GM18517 (cell line): ENCODE measurements at regions not wholly inside any gene's neighbourhood (a gene's known extent, or its start where the extent isn't known, plus 50 kb on each side); places are given as distances from the start of the nearest gene placed in this dataset.

Experiments
- ATAC-seq: cut with Tn5 transposase; IDR thresholded peaks from one replicate; pipeline ENCODE4 v1.9.1; 2021; ENCODE audit warnings: mild to moderate bottlenecking, moderate library complexity; ENCODE audit not compliant: unreplicated experiment

DNA sequence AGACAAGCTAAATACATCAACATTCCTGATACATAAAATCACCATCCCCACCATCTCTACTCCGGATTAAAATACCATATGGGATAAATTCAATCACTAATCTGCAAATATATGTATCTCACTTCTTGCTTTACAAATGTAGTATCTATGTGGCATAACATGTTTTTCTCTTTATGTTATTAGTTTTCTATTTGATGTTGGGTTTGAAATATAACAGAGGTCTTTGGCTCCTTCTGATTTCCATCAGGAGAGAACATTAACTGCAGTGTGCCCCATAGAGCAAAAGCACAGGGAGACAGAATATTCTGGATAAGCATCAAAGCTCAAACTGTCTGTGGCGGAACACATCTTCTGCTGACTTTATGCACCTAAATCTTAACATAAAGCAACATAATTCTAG is 547.2 kb upstream of the CDH8 start:
- ATAC-seq, result no peak

DNA sequence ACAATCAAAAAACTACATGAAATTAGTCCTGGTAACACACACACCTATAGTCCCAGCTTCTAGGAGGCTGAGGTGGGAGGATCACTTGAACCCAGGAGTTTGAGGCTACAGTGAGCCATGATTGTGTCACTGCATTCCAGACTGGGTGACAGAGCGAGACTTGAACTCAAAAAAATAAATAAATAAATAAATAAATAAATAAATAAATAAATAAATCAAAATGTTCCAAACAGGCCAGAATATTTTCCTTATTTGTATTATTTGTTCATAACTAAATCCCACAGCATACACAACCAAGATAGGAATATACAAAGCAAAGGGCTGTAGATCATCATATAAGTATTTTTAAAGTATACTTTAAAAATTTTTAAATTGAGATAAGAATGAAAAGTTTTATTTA is 537.2 kb upstream of the CDH8 start:
- ATAC-seq, result no peak

DNA sequence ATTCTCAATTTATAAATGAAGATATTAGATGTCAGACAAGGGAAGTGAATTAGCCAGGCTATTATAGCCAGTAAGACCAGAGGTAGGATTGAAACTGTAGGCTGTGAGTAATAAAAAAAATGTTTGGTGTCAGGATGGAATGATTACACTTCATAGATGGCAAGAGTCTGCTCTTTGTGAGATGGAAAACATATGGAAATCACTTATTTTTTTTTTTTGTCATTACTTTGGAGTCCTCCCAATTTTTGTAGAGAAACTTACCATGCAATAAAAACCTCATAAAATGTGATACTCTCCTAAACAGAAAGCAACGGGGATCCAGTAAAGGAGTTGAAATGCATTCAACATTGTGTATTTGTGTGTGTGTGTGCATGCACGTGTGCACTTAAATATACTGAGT is 532.7 kb upstream of the CDH8 start:
- no peak for ATAC-seq

DNA sequence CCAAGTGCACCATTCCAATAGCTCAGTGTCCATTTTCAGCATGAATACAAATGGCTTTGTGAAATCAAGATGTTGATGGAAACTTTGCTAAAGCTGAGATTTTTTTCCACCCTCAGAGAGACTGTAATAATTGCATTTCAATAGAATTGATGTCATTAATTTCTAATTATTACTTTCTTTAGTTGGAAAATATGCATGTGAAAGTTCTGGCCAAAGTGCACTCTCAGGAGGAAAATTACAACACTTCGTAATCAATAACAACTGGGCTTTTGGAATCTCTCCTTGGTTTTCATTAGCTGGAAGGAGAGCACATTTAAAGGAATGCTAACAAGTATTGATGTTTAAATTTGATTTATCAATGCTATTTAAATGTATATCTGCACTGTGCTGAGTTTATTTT is 529.5 kb upstream of the CDH8 start:
- no peak for ATAC-seq

DNA sequence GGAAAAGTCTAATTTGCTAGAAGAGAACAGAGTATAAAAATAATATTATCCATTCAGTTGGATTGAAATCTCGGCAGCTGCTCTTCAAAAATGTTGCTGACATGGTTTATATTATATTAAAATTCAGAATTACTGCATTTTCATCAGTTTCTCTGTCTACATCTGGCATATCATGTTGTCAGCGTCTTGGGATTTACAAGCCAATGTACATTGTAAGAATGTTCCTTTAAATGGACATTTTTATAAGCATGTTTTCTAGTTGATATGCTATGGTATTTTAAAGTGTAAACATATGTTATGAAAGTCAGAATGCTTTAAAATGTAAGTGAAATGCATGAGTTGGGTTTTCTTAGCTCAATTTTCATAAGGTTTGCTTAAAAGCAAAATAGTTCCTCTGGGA is 528.1 kb upstream of the CDH8 start:
- no peak for ATAC-seq

DNA sequence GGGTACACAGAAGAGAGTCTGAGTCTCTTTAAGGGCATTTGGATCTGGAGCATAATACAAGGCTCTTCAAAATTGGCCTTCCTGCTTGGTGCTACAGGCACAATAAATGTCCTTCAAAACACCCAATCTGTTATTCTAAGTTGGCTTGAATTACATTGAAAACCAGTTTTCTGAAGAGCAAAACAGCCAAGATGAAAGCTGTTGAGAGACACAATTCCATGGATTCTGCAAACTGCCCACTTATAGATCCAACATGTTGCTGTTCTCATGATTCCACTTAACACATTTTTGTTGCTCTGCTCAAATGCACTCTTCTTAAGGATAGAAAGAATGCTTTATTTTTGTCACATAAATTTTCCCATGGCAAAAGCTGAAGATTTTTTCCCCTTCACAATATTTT is 525.9 kb upstream of the CDH8 start:
- ATAC-seq, result no peak

DNA sequence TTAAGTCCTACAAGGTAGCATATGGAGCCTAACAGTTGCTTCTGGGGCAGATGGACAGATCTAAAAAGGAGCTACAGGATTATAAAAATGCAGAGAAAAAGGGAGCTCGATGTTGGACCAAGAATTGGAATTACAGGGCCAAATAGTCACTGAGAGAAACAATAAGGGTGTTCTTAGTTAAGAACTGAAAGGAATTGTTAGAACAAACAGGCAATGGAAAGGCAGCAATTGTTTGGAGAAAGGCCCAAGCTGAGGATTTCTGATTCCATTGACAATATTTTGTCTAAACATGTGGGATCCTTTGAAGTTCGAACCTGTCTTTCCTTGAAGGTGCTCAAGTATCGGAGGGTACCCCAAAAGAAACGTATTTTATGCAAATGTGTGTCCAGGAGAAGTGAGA is 513.6 kb upstream of the CDH8 start:
- no peak for ATAC-seq

DNA sequence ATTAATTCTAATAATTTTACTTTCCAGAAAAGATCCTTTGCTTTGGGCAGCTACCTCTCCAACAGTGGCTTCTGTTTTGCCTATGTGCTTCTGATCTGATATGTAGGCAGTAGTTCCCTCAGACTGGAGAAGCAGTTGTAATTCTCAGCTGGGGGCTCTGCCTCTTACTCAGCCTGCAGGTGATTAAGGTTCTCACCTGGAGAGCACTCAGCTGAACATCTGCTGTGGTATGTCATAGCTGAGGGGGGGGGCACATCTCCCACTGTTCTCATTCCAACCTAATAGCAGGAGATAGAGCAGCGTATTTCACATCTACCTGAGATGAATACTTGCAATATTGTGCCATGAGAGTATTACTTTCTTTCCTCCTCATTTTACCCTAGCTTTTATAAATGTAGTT is 511.9 kb upstream of the CDH8 start:
- no peak for ATAC-seq

DNA sequence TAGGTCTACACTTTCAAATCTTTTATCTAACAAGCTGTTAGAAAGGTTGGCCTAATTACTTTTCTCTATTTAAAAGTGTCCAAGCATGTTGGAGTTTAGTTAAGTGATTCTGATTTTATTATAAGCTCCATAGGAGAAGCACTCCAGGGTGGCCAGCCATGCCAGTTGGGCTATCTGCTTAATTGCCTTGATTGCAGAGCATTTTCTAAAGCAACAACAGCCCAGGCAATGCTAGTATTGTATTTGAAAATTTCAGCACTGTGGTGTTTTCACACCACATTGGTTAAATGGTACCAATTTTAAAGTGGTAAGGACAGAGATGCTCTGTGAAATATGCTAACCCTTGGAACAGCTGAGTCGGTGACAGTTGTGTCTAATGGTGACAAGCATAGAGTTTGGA is 510.5 kb upstream of the CDH8 start:
- ATAC-seq, result no peak

DNA sequence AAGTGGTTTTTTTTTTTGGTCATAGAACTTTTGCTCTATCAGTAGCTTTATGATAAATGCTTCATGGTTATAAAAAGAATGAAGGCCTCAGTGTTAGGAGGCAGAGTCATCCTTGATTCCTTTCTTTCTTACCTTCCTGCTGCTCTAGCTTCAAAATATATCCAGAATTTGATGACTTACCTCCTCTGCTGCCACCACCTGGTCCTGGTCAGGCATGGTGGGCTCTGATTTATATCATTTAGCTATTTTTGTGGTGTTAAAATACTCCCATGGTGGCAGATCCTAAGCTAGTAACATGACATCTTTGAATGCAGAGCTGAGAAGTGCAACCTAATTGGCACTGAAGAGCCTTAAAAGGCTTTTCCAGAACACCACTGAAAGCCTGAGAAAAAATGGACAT is 508.8 kb upstream of the CDH8 start:
- ATAC-seq, result no peak

DNA sequence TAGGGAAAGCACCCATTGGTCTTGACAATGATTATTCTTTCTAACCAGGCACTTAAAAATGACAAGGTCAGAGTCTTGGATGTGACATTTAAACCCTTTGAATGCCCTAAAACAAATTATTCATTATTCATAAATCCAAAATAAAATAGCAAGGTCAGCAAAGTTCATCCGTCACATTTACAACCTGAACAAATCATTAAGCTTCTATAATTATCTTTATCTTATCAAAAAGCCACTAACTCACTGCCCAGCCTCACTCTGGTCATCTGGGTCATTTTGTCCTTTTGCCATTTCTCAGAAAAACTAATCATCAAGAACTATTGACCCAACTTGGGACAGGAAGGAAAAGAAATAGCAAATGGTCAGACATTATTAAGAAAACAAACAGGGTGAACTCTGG is 507.3 kb upstream of the CDH8 start:
- ATAC-seq, result no peak

DNA sequence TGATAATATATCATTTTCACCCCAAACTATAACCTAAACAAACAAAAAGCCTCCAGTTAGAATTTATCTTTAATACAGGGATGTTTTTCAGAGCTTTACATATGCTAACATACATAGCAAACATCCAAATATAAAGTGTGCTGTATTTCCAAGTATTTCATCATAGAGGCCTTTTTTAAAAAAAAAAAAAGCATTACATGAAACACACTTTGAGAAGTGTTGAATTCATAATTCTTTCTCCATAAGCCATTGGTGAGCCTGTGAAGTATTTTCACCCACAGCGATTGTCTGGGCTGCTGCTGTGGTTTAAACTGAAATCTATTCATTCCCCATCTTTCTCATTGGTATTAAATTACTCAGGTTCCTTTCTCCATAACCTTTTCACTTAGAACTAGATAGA is 503.4 kb upstream of the CDH8 start:
- no peak for ATAC-seq

DNA sequence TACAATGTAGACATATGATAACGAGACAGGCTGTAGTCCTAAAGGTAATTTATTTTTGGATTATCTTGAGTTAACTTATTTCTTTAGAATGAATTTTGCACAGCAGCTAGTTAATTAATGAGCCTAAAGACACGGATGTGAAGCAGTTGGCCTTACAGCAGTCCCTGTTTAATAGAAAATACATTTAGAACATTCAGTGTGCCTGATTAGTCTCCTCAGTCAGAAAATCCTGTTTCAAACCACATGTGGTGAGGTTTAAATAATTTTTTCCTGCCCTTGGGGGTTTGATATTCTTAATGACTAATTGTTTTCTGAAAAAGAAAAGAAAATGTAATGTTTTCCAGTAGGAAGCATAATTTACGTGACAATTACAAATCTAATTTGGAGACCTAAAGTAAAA is 494.2 kb upstream of the CDH8 start:
- ATAC-seq, result no peak

DNA sequence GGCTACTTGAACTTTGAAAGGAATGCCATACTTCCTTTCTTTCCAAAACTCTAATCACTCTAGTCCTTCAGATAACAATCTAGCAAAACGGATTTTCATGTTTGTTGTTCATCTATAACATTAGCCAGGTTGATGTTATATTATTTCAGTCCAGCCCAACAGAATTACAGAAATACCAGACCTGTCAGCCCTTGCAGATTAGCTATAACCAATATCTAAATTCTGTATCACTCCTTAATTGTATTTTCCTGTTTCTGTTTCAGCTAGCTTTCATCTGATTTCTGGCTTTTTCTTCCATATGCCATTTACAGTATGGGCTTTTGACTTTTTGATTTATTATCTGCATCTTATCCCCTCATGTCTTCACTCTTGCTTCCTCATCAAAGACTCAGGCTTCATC is 479.8 kb upstream of the CDH8 start:
- no peak for ATAC-seq

DNA sequence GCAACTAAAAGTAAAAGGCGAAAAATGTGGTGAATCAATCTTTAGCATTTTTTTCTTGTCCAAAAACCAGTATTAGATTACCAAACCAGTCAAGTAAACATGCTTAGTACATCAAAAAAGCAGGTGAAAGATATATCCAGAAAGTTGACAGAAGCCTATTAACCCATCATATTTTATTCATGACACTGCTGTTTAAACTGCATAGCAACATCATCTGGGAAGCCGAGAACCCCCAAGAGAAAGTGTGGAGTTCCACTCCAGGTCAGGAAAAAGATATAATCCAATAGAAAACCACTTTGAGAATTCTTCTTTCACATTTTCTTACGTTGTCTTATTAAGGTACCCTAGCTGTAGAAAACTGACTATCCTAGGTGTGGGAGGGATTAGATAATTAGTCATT is 466.8 kb upstream of the CDH8 start:
- no peak for ATAC-seq

DNA sequence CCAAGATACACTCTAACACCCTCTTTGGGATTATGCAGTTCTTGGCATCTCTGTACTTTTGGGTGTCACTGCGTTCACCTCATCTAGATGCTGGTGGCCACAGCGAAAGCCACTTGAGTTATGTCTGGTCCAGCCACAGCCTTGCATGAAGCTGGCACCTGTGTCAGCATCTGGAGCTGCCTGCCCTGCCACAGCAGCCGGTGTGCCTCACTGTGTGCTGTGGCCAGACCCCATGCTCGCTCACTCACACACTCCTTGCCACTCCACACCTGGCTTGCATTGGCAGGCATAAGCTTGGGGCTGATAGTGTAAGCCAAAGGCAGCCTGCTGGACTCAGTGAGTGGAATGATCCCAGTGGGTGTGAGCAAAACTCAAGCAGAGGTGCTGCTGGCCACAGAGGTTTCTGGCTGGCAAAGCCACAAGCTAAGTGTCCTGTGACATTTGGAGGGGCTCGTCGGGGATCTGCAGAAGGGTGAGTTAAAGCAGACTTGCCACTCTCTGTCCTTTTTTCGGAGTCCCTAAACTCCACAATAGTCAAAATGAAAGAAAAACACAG is 442.7 kb upstream of the CDH8 start:
- no peak for ATAC-seq

DNA sequence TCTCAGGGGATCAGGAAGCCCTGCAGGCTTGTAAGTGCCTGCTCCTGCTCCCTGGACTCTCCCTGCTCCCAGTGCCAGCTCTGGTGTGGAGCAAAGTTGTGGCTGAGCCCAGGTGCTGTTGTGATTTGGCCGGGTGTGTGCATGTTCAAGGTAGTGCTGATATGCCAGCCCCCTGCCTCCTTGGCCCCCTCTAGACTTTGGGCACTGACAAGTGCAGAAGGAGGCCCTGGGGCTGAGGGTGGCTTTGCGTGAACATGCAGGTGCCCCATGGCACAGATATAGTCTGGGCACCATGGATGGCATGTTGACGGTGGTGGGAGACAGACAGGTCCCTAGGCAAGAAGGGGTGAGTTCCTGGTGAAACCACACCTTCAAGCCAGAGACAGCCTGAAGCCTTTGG is 441.6 kb upstream of the CDH8 start:
- ATAC-seq, result no peak

DNA sequence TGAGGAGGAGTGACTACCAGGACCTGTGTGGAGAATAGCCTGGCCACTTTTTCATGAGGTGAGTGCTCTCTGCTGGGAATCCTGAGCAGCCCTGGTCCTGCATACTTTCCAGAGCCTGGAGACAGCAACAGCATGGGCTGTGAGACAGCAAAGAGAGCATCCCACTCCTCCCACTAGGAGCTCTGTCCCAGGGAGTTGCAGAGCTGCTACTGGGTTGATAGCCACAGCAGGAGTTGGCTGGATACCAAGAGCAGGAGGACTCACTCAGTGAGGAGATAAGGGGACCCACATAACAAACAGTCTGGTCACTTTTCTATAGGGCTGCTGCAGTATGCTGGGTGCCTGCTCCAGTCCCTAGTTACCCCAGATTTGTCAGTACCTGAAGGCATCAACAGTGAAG is 439.3 kb upstream of the CDH8 start:
- no peak for ATAC-seq

DNA sequence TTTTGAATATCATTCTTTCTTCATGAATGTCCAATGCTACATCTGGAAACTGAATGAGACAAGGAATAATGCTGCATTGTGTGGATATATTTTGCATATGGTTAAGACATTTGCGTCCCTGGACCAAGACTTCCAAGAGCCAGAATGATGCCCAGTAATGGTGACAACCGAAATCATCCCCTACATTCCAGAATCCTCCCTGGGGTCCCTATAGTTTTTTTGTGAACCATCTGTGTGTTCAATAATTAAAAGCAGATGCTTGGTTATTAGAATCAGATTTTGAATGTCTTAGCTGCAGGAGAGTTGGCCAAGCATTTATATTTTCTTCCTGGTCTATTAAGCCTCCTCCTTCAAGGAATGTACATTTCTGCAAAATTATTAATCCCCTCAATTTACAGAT is 426.7 kb upstream of the CDH8 start:
- ATAC-seq, result no peak

DNA sequence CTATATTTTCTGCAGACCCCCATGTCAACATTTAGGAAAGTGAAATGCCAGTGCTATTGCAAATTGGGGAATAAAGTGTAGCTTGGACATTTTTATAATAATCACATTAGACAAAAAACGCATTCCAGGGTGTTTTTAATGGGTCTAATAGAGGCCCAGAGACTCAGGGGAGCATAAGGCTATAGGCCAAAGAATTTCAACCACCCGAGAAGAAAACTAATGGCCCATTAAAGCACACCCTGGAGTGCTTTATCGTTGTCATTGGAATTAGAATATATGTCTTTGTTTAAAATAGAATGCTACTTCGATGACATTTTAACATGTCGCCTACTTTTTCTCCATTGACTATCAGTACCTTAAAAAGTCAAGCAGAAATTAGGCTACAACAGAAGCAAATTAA is 414.1 kb upstream of the CDH8 start:
- no peak for ATAC-seq

DNA sequence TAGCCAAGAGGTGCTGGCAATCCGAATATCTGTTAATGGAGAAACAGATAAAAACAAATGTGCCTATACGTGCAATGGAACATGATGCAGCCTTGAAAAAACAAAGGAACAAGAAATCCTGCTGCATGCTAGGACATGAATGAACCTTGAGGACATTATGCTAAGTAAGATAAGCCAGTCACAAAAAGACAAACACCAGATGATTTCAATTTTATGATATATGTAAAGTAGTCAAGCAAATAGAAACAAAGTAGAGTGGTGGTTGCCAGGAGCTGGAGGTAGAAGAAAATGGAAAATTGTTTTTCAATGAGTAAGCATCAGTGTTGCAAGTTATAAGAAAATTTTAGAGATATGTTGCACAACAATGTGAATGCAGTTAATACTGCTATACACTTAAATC is 409.7 kb upstream of the CDH8 start:
- no peak for ATAC-seq

DNA sequence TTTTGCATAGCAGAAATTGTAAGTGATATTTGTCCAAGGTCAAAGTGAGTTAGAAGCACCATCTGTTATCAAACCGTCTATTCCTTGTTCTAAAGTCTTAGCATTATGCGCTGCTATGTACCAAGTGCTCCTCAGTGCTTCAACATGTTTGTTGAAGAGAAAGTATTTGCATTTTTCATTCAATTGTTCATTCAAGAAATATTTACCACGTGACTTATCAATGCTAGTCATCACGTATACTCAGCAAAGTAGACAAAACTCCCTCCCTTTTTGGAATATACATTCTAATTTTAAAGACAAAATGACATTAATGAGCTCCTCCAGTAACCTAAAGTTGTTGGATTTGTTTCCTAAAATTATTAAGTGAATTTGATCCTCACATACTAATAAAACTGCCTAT is 388.0 kb upstream of the CDH8 start:
- no peak for ATAC-seq

DNA sequence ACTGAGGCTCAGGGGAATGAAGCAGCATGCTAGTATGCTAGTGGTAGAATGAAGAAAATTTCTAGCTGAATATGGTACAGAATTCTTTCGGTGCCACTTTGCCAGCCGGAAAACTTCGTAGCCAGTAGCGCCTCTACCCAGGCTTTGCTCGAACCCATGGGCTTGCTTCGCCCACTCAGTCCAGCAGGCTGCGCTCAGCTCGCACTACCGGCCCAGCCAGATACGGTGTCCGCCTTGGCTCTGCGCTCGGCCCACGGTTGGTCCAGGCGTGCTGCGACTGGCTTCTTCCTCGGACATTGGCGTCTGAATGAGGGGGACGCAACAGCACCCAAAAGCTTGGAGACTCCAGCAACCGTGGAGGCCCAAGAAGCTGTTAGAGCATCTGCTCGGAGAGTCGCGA is 372.5 kb upstream of the CDH8 start:
- no peak for ATAC-seq

DNA sequence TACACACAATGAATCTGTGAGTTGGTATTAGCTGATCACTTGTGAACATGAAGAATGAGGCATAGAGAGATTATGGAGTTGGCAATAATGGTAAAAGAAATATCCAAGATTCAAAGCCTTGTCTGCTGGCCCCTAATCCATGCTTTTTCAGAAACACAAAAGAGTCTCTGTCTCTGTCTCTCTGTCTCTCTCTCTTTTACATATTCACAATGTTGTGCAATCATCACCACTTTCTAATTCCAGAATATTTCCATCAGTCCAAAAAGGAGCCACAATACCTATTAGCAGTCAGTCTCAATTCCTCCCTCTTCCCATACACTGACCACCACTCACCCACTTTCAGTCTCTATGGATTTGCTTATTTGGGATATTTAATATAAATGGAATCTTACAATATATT is 370.1 kb upstream of the CDH8 start:
- no peak for ATAC-seq
